ENCODE measurements at regions not wholly inside any gene's neighbourhood (a gene's known extent, or its start where the extent isn't known, plus 50 kb on each side); places are given as distances from the start of the nearest gene placed in this dataset.

- DNase-seq (ENCODE audit: low read depth) = no peak
- no peak overlapping the region for H3K4me3 ChIP-seq (ENCODE audit: low read depth, low read length)
- TF ChIP-seq CTCF (IDR thresholded peaks at IDR 0.05; ENCODE audit: low read depth, low read length, missing control alignments) = no peak
Observed at GRCh38 chr15:53256457-53256856, 466.3 kb upstream of the ONECUT1 start.

- no peak for DNase-seq (ENCODE audit: low read depth)
- no peak for TF ChIP-seq CTCF (IDR thresholded peaks at IDR 0.05; ENCODE audit: low read depth, low read length, missing control alignments)
- no peak overlapping the region for H3K4me3 ChIP-seq (ENCODE audit: low read depth, low read length)
Observed at GRCh38 chr15:53256043-53256442, 465.9 kb upstream of the ONECUT1 start.

- DNase-seq (ENCODE audit: low read depth) = no peak
- TF ChIP-seq CTCF (IDR thresholded peaks at IDR 0.05; ENCODE audit: low read depth, low read length, missing control alignments) = no peak
Observed at GRCh38 chr15:53251996-53252395, 461.9 kb upstream of the ONECUT1 start.

GRCh38 chr15:53251523-53251922 is 461.4 kb upstream of the ONECUT1 start:
- no peak overlapping the region for H3K4me3 ChIP-seq (ENCODE audit: low read depth, low read length)
- no peak for DNase-seq (ENCODE audit: low read depth)
- TF ChIP-seq CTCF (IDR thresholded peaks at IDR 0.05; ENCODE audit: low read depth, low read length, missing control alignments) = no peak

More at GRCh38 chr15:53251996-53252395, 461.9 kb upstream of the ONECUT1 start:
- H3K4me3 ChIP-seq (ENCODE audit: low read depth, low read length) = no peak overlapping the region

GRCh38 chr15:53247041-53247708 is 457.0 kb upstream of the ONECUT1 start:
- DNase-seq (ENCODE audit: low read depth) = no peak
- no peak overlapping the region for H3K4me3 ChIP-seq (ENCODE audit: low read depth, low read length)
- TF ChIP-seq CTCF (IDR thresholded peaks at IDR 0.05; ENCODE audit: low read depth, low read length, missing control alignments) = no peak

GRCh38 chr15:53246404-53246803 is 456.3 kb upstream of the ONECUT1 start:
- no peak overlapping the region for H3K4me3 ChIP-seq (ENCODE audit: low read depth, low read length)
- no peak for TF ChIP-seq CTCF (IDR thresholded peaks at IDR 0.05; ENCODE audit: low read depth, low read length, missing control alignments)
- DNase-seq (ENCODE audit: low read depth) = no peak

GRCh38 chr15:53233801-53234200 is 443.7 kb upstream of the ONECUT1 start:
- DNase-seq (ENCODE audit: low read depth) = no peak
- TF ChIP-seq CTCF (IDR thresholded peaks at IDR 0.05; ENCODE audit: low read depth, low read length, missing control alignments) = no peak
- no peak overlapping the region for H3K4me3 ChIP-seq (ENCODE audit: low read depth, low read length)

Data from GM12864 (cell line).